H9 (cell line): ENCODE measurements at regions not wholly inside any gene's neighbourhood (a gene's known extent, or its start where the extent isn't known, plus 50 kb on each side); places are given as distances from the start of the nearest gene placed in this dataset.

Source experiments
- DNase-seq: peaks from one replicate; pipeline ENCODE4 v3.0.0-alpha.2; 2017
- H2AFZ ChIP-seq: one replicate; pipeline ENCODE4 v1.6.1; 2013; ENCODE audit warnings: mild to moderate bottlenecking, low read length, control low read depth, moderate library complexity
- H2AK5ac ChIP-seq: 2 replicates; pipeline ENCODE4 v1.6.1; 2013; ENCODE audit warnings: low read length, control low read depth, mixed read lengths; ENCODE audit not compliant: insufficient read length
- H2BK120ac ChIP-seq: one replicate; pipeline ENCODE4 v1.6.1; 2013; ENCODE audit warnings: low read depth, mild to moderate bottlenecking, low read length, control low read depth, inconsistent platforms; ENCODE audit not compliant: poor library complexity, severe bottlenecking
- H2BK12ac ChIP-seq: 2 replicates; pipeline ENCODE4 v1.6.1; 2013; ENCODE audit warnings: low read length, control low read depth, mixed read lengths, low read depth; ENCODE audit not compliant: insufficient read length
- H2BK15ac ChIP-seq: 2 replicates; pipeline ENCODE4 v1.6.1; 2013; ENCODE audit warnings: low read depth, low read length, control low read depth
- H2BK20ac ChIP-seq: one replicate; pipeline ENCODE4 v1.6.1; 2013; ENCODE audit warnings: low read depth, mild to moderate bottlenecking, low read length, control low read depth, inconsistent platforms; ENCODE audit not compliant: poor library complexity, severe bottlenecking
- H2BK5ac ChIP-seq: 2 replicates; pipeline ENCODE4 v1.6.1; 2013; ENCODE audit warnings: low read length, control low read depth, mixed read lengths; ENCODE audit not compliant: insufficient read length
- H3K14ac ChIP-seq: 2 replicates; pipeline ENCODE4 v1.6.1; 2013; ENCODE audit warnings: low read length, control low read depth; ENCODE audit not compliant: insufficient read depth
- H3K18ac ChIP-seq: 2 replicates; pipeline ENCODE4 v1.6.1; 2013; ENCODE audit warnings: low read depth, mild to moderate bottlenecking, mixed read lengths, low read length, control low read depth; ENCODE audit not compliant: insufficient read length
- H3K23ac ChIP-seq: 2 replicates; pipeline ENCODE4 v1.6.1; 2013; ENCODE audit warnings: low read length, control low read depth, mixed read lengths, low read depth; ENCODE audit not compliant: insufficient read length
- H3K23me2 ChIP-seq: 2 replicates; pipeline ENCODE4 v1.6.1; 2013; ENCODE audit warnings: low read depth, mild to moderate bottlenecking, mixed read lengths, low read length, control low read depth; ENCODE audit not compliant: insufficient read length, poor library complexity, severe bottlenecking
- H3K27ac ChIP-seq: 2 replicates; pipeline ENCODE4 v1.5.1; 2013; ENCODE audit warnings: low read length, control low read depth, mixed read lengths, low read depth; ENCODE audit not compliant: insufficient read length
- H3K27me3 ChIP-seq: 2 replicates; pipeline ENCODE4 v1.6.1; 2013; ENCODE audit warnings: low read length, control low read depth, inconsistent platforms; ENCODE audit not compliant: insufficient read depth
- H3K4ac ChIP-seq: 2 replicates; pipeline ENCODE4 v1.6.1; 2013; ENCODE audit warnings: low read depth, mild to moderate bottlenecking, control low read depth, inconsistent platforms, low read length, moderate library complexity
- H3K4me1 ChIP-seq: 2 replicates; pipeline ENCODE4 v1.6.1; 2013; ENCODE audit warnings: low read length, control low read depth, inconsistent platforms; ENCODE audit not compliant: insufficient read depth
- H3K4me2 ChIP-seq: 2 replicates; pipeline ENCODE4 v1.6.1; 2013; ENCODE audit warnings: low read length, control low read depth, mixed read lengths; ENCODE audit not compliant: insufficient read length, insufficient read depth
- H3K56ac ChIP-seq: 2 replicates; pipeline ENCODE4 v1.6.1; 2013; ENCODE audit warnings: low read depth, mild to moderate bottlenecking, mixed read lengths, low read length, control low read depth; ENCODE audit not compliant: insufficient read length
- H3K79me1 ChIP-seq: 2 replicates; pipeline ENCODE4 v1.6.1; 2013; ENCODE audit warnings: low read depth, mild to moderate bottlenecking, moderate library complexity, low read length, control low read depth, inconsistent platforms; ENCODE audit not compliant: insufficient read depth, poor library complexity, severe bottlenecking
- H3K79me2 ChIP-seq: 2 replicates; pipeline ENCODE4 v1.6.1; 2013; ENCODE audit warnings: low read length, control low read depth, inconsistent platforms; ENCODE audit not compliant: insufficient read depth
- H3K9ac ChIP-seq: 2 replicates; pipeline ENCODE4 v1.6.1; 2013; ENCODE audit warnings: low read length, control low read depth, mixed read lengths; ENCODE audit not compliant: insufficient read length; ENCODE audit errors: extremely low read depth
- H3K9me3 ChIP-seq: one replicate; pipeline ENCODE4 v1.6.1; 2013; ENCODE audit warnings: low read depth, low read length, inconsistent platforms; ENCODE audit not compliant: control insufficient read depth
- H3T11ph ChIP-seq: one replicate; pipeline ENCODE4 v1.6.1; 2013; ENCODE audit warnings: mild to moderate bottlenecking, low read length, control low read depth, inconsistent platforms
- H4K20me1 ChIP-seq: one replicate; pipeline ENCODE4 v1.6.1; 2013; ENCODE audit not compliant: control insufficient read depth, insufficient read length, insufficient read depth
- H4K5ac ChIP-seq: 2 replicates; pipeline ENCODE4 v1.6.1; 2013; ENCODE audit warnings: low read depth, mild to moderate bottlenecking, mixed read lengths, low read length, control low read depth; ENCODE audit not compliant: insufficient read length
- H4K8ac ChIP-seq: replicated peaks from 2 replicates; pipeline ENCODE4 v1.6.1; 2013; ENCODE audit warnings: low read length, control low read depth, mixed read lengths, low read depth; ENCODE audit not compliant: insufficient read length
- H4K91ac ChIP-seq: 2 replicates; pipeline ENCODE4 v1.6.1; 2013; ENCODE audit warnings: low read depth, mild to moderate bottlenecking, moderate library complexity, mixed read lengths, low read length, control low read depth; ENCODE audit not compliant: insufficient read length
- H3K27ac Mint-ChIP-seq, 3 experiments: 2 replicates in 2 of 3; 3 replicates in 1 of 3; pipeline ENCODE4 v1.8.0; 2020 to 2021; ENCODE audit warnings: mixed read lengths in 3 of 3, mild to moderate bottlenecking in 1 of 3, moderate library complexity in 1 of 3
- H3K27me3 Mint-ChIP-seq: 2 replicates; pipeline ENCODE4 v1.8.0; 2021; ENCODE audit warnings: low read depth, mild to moderate bottlenecking, moderate library complexity, mixed read lengths
- H3K36me3 Mint-ChIP-seq, 3 experiments: 2 replicates in 2 of 3; 3 replicates in 1 of 3; pipeline ENCODE4 v1.8.0; 2020 to 2021; ENCODE audit warnings: low read depth in 3 of 3, mixed read lengths in 3 of 3; ENCODE audit not compliant: insufficient read depth in 1 of 3
- H3K4me1 Mint-ChIP-seq, 2 experiments: 2 replicates each; pipeline ENCODE4 v1.8.0; 2020; ENCODE audit warnings: mixed read lengths in 2 of 2
- H3K4me3 Mint-ChIP-seq, 2 experiments: 2 replicates in 1 of 2; 3 replicates in 1 of 2; pipeline ENCODE4 v1.8.0; 2020 to 2021; ENCODE audit warnings: mild to moderate bottlenecking in 2 of 2, mixed read lengths in 2 of 2, moderate library complexity in 1 of 2
- H3K9me3 Mint-ChIP-seq, 2 experiments: 2 replicates in 1 of 2; 3 replicates in 1 of 2; pipeline ENCODE4 v1.8.0; 2020; ENCODE audit warnings: mild to moderate bottlenecking in 2 of 2, mixed read lengths in 2 of 2, moderate library complexity in 1 of 2
- WGBS: extraction: QIAGEN DNeasy Blood & Tissue Kit; methylation state at CpG from one replicate; pipeline ENCODE4 v1.1.7; 2013; ENCODE audit warnings: missing lambda C conversion rate, low lambda C conversion rate, mixed read lengths; ENCODE audit not compliant: insufficient read length; ENCODE audit errors: extremely low coverage; 5-methylcytosine and 5-hydroxymethylcytosine counted together
- TF ChIP-seq, protein P1 (sequence below): fragments of 200-600 bp; sonication (generic); conservative IDR thresholded peaks from 3 replicates; pipeline ENCODE4 v1.8.0; 2021; ENCODE audit warnings: antibody characterized with exemption, mild to moderate bottlenecking

DNA sequence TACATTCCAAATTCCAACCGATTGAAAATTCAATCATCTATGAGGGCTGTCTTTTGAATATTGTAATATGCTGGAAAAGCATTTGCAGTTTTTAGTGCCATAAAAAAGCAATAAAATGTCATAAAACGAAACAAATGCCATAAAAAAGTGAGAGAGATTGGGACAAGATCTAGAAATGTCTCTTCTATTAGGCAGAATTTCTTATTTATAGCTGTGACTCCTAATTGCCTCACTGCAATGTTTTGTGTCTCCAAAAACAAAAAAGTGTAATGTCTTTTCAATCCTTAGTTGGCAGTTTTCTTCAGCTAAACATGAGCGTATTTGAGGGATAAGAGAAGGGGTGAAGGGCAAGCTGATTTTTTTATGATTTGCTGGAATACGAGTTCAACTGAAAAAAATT is 153.9 kb downstream of the NAF1 start:
- Histone ChIP-seq H2BK12ac (no peak overlapping the region), H3K9ac (no peak overlapping the region), H3K14ac (no peak overlapping the region), H2BK120ac (no peak overlapping the region), H3K4me2 (no peak overlapping the region), H3K79me2 (no peaks in the 10 kb centered on the region), H3K18ac (no peak overlapping the region), H2AK5ac (no peak overlapping the region), H3K27ac (no peak overlapping the region), H2BK15ac (no peak overlapping the region), H3T11ph (no peak overlapping the region), H4K91ac (no peak overlapping the region), H4K5ac (no peak overlapping the region), H3K79me1 (no peaks in the 10 kb centered on the region), H3K23ac (no peak overlapping the region), H3K56ac (no peak overlapping the region), H2BK5ac (no peak overlapping the region), H2AFZ (no peak overlapping the region), H3K27me3 (no peaks in the 10 kb centered on the region), H3K4me1 (no peaks in the 10 kb centered on the region), H4K20me1 (no peaks in the 10 kb centered on the region), H4K8ac (no peak overlapping the region), H3K4ac (no peak overlapping the region), H2BK20ac (no peak overlapping the region), H3K9me3 (no peaks in the 10 kb centered on the region), H3K23me2 (no peaks in the 10 kb centered on the region)
- Mint-ChIP-seq H3K27ac (no peak overlapping the region), H3K27me3 (no peaks in the 10 kb centered on the region), H3K9me3 (peaks cover 0 to 8% of the 10 kb centered on the region in 2 experiments; a peak in 3 of 5 replicates), H3K36me3 (peaks cover 0 to 4% (median 0%) of the 10 kb centered on the region in 3 experiments; a peak in 1 of 7 replicates), H3K4me1 (no peaks in the 10 kb centered on the region), H3K4me3 (no peak overlapping the region)
- no peak for DNase-seq
- TF ChIP-seq, protein P1, sequence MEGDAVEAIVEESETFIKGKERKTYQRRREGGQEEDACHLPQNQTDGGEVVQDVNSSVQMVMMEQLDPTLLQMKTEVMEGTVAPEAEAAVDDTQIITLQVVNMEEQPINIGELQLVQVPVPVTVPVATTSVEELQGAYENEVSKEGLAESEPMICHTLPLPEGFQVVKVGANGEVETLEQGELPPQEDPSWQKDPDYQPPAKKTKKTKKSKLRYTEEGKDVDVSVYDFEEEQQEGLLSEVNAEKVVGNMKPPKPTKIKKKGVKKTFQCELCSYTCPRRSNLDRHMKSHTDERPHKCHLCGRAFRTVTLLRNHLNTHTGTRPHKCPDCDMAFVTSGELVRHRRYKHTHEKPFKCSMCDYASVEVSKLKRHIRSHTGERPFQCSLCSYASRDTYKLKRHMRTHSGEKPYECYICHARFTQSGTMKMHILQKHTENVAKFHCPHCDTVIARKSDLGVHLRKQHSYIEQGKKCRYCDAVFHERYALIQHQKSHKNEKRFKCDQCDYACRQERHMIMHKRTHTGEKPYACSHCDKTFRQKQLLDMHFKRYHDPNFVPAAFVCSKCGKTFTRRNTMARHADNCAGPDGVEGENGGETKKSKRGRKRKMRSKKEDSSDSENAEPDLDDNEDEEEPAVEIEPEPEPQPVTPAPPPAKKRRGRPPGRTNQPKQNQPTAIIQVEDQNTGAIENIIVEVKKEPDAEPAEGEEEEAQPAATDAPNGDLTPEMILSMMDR, result no peak
- WGBS, result no CpG with 5 or more reads among the region's 4 CpGs
